ENCODE measurements at regions not wholly inside any gene's neighbourhood (a gene's known extent, or its start where the extent isn't known, plus 50 kb on each side); places are given as distances from the start of the nearest gene placed in this dataset.

- no peaks in the 10 kb centered on the region for H3K4me1 ChIP-seq
- no peak for TF ChIP-seq POLR2A (IDR thresholded peaks at IDR 0.05)
- no peak for TF ChIP-seq CTCF (IDR thresholded peaks at IDR 0.05)
- H3K27me3 ChIP-seq, result no peaks in the 10 kb centered on the region
- 96 to 98% methylated on average over 1 of the region's 1 CpG for WGBS, 2 donors
- no peaks in the 10 kb centered on the region for H3K9me3 ChIP-seq
- H3K4me3 ChIP-seq, result no peak overlapping the region
- no peak overlapping the region for H3K27ac ChIP-seq
- no peaks in the 10 kb centered on the region for H3K36me3 ChIP-seq (ENCODE audit: low read depth, missing control alignments)
- intact Hi-C loops (cut with DNase I; ENCODE audit: low total_unique reads), result no loop called here
- no peak for DNase-seq
Observed at GRCh38 chr5:20470997-20471396, 483.0 kb upstream of the CDH18 start.

GRCh38 chr5:20469792-20470191 lies 481.8 kb upstream of the CDH18 start:
- Histone ChIP-seq H3K27me3 (no peaks in the 10 kb centered on the region), H3K4me1 (no peaks in the 10 kb centered on the region), H3K9me3 (no peaks in the 10 kb centered on the region), H3K4me3 (no peak overlapping the region), H3K36me3 (ENCODE audit: low read depth, missing control alignments) (no peaks in the 10 kb centered on the region), H3K27ac (no peak overlapping the region)
- TF ChIP-seq CTCF (IDR thresholded peaks at IDR 0.05), result no peak
- TF ChIP-seq POLR2A (IDR thresholded peaks at IDR 0.05), result no peak
- no peak for DNase-seq
- intact Hi-C loops (cut with DNase I; ENCODE audit: low total_unique reads), result no loop called here
- WGBS, 2 donors, result 60 to 71% methylated on average over 2 of the region's 2 CpGs

- H3K9me3 ChIP-seq, result no peaks in the 10 kb centered on the region
- TF ChIP-seq POLR2A (IDR thresholded peaks at IDR 0.05) (no peak), CTCF (IDR thresholded peaks at IDR 0.05) (no peak)
- no peak overlapping the region for H3K4me3 ChIP-seq
- no peak for DNase-seq
- no peaks in the 10 kb centered on the region for H3K27me3 ChIP-seq
- no peaks in the 10 kb centered on the region for H3K36me3 ChIP-seq (ENCODE audit: low read depth, missing control alignments)
- 55 to 76% methylated on average over 3 of the region's 3 CpGs for WGBS, 2 donors
- intact Hi-C loops (cut with DNase I; ENCODE audit: low total_unique reads), result no loop called here
- no peaks in the 10 kb centered on the region for H3K4me1 ChIP-seq
- H3K27ac ChIP-seq, result no peak overlapping the region
Observed at GRCh38 chr5:20469390-20469789, 481.4 kb upstream of the CDH18 start.

GRCh38 chr5:20466512-20466911 lies 478.5 kb upstream of the CDH18 start:
- intact Hi-C loops (cut with DNase I; ENCODE audit: low total_unique reads), result no loop called here
- H3K27me3 ChIP-seq, result no peaks in the 10 kb centered on the region
- 84 to 89% methylated on average over 1 of the region's 1 CpG for WGBS, 2 donors
- no peaks in the 10 kb centered on the region for H3K9me3 ChIP-seq
- TF ChIP-seq CTCF (IDR thresholded peaks at IDR 0.05) (no peak), POLR2A (IDR thresholded peaks at IDR 0.05) (no peak)
- H3K4me1 ChIP-seq, result no peaks in the 10 kb centered on the region
- DNase-seq, result no peak
- no peak overlapping the region for H3K4me3 ChIP-seq
- no peak overlapping the region for H3K27ac ChIP-seq
- H3K36me3 ChIP-seq (ENCODE audit: low read depth, missing control alignments), result no peaks in the 10 kb centered on the region

GRCh38 chr5:20463206-20463605 lies 475.2 kb upstream of the CDH18 start:
- Histone ChIP-seq H3K27me3 (no peaks in the 10 kb centered on the region), H3K4me1 (no peaks in the 10 kb centered on the region), H3K9me3 (no peaks in the 10 kb centered on the region), H3K36me3 (ENCODE audit: low read depth, missing control alignments) (no peaks in the 10 kb centered on the region), H3K4me3 (no peak overlapping the region), H3K27ac (no peak overlapping the region)
- TF ChIP-seq POLR2A (IDR thresholded peaks at IDR 0.05) (no peak), CTCF (IDR thresholded peaks at IDR 0.05) (no peak)
- DNase-seq, result no peak
- intact Hi-C loops (cut with DNase I; ENCODE audit: low total_unique reads), result no loop called here
- WGBS, 2 donors, result 76 to 80% methylated on average over 4 of the region's 4 CpGs

Measured in testis (tissue), 2 donors.